Tibial artery (tissue), 4 donors: ENCODE measurements at regions not wholly inside any gene's neighbourhood (a gene's known extent, or its start where the extent isn't known, plus 50 kb on each side); places are given as distances from the start of the nearest gene placed in this dataset.
"Not testable (repeated sequence)": the region's sequence is repeated elsewhere in the genome, so short reads cannot be mapped to it uniquely, and the experiment has no call there.

Experiments used
- DNase-seq, 2 donors: peaks; one replicate each; pipeline ENCODE4 v3.0.0-alpha.2; 2019
- H3K27ac ChIP-seq, 2 donors: fragments of 200-600 bp; sonication (generic) in 1 of 2; 1 replicate in 1 of 2; 2 replicates in 1 of 2; pipeline ENCODE4 v1.5.1; 2018 to 2019; ENCODE audit warnings: mild to moderate bottlenecking in 1 of 2
- H3K27me3 ChIP-seq, 2 donors: fragments of 200-600 bp; sonication (generic) in 1 of 2; one replicate each; pipeline versions ENCODE4 v1.5.1 to v1.6.0; 2016 to 2019
- H3K36me3 ChIP-seq, 3 donors: fragments of 200-600 bp; sonication (generic) in 2 of 3; one replicate each; pipeline ENCODE4 v1.5.1; 2016 to 2019; ENCODE audit warnings: mild to moderate bottlenecking in 2 of 3
- H3K4me1 ChIP-seq, 4 donors: fragments of 200-600 bp; sonication (generic) in 2 of 4; 1 replicate in 3 of 4; 2 replicates in 1 of 4; pipeline ENCODE4 v1.5.1; 2016 to 2019
- H3K4me3 ChIP-seq, 2 donors: fragments of 200-600 bp; sonication (generic) in 1 of 2; 1 replicate in 1 of 2; 2 replicates in 1 of 2; pipeline ENCODE4 v1.5.1; 2018 to 2019; ENCODE audit warnings: mild to moderate bottlenecking in 2 of 2
- H3K9me3 ChIP-seq, 3 donors: fragments of 200-600 bp; sonication (generic) in 1 of 3; one replicate each; pipeline ENCODE4 v1.5.1; 2016 to 2019
- intact Hi-C: fragments of 100-400 bp; cut with DNase I; formaldehyde crosslinking; loops from one replicate; pipeline ENCODE4 v1.15.0; 2023; ENCODE audit warnings: low total_unique reads
- TF ChIP-seq, protein P1 (sequence below), 2 experiments: fragments of 200-600 bp in 1 of 2; fragments of 450-650 bp in 1 of 2; IDR thresholded peaks; one replicate each; pipeline ENCODE4 v1.5.1; 2017 to 2019; ENCODE audit warnings: antibody characterized with exemption in 2 of 2, mild to moderate bottlenecking in 1 of 2, moderate library complexity in 1 of 2

DNA sequence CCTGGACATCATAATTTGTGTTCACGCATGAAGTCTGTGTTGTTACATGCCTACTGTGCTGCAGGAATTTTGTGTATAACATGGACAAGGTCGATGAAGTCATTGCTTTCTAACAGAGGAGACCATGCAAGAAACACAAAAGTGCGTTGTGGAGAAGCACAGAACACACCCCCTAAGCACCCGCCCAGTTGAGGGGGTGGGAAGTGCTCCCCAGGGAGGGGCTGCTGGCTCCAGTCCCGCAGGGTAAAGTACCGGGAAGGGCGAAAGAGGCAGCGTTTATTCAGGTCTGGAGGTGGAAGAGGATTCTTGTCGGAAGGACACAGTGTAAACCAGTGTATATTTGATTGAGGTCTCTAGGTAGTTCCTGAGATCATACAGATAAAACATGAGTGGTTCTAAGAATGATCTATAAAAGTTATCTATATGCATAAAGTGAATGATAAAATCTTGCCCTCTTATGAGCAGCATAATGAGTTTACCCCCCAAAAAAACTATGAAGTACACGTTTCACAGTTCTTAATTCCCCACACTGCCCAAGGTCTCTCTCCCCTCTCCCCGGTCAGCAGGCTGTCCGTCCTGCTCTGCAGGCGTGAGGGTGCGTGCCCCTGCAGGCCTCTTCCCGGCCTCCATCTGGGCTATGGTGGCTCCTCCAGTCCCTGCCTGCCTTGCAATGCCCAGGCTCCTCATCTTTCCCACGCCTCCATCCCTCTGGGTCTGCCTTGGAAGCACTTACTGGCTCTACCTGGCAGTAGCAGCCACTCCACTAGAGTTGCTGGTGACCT is 159.7 kb downstream of the THBS2 start:
- Histone ChIP-seq H3K9me3 (peaks cover 0 to 6% (median 6%) of the 10 kb centered on the region in 3 donors), H3K27me3 (no peaks in the 10 kb centered on the region), H3K27ac (no peak overlapping the region), H3K4me1 (no peaks in the 10 kb centered on the region), H3K4me3 (no peak overlapping the region), H3K36me3 (no peaks in the 10 kb centered on the region)
- intact Hi-C loops: no loop called here
- no peak for DNase-seq
- TF ChIP-seq, protein P1, sequence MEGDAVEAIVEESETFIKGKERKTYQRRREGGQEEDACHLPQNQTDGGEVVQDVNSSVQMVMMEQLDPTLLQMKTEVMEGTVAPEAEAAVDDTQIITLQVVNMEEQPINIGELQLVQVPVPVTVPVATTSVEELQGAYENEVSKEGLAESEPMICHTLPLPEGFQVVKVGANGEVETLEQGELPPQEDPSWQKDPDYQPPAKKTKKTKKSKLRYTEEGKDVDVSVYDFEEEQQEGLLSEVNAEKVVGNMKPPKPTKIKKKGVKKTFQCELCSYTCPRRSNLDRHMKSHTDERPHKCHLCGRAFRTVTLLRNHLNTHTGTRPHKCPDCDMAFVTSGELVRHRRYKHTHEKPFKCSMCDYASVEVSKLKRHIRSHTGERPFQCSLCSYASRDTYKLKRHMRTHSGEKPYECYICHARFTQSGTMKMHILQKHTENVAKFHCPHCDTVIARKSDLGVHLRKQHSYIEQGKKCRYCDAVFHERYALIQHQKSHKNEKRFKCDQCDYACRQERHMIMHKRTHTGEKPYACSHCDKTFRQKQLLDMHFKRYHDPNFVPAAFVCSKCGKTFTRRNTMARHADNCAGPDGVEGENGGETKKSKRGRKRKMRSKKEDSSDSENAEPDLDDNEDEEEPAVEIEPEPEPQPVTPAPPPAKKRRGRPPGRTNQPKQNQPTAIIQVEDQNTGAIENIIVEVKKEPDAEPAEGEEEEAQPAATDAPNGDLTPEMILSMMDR (IDR thresholded peaks at IDR 0.05): no peak

DNA sequence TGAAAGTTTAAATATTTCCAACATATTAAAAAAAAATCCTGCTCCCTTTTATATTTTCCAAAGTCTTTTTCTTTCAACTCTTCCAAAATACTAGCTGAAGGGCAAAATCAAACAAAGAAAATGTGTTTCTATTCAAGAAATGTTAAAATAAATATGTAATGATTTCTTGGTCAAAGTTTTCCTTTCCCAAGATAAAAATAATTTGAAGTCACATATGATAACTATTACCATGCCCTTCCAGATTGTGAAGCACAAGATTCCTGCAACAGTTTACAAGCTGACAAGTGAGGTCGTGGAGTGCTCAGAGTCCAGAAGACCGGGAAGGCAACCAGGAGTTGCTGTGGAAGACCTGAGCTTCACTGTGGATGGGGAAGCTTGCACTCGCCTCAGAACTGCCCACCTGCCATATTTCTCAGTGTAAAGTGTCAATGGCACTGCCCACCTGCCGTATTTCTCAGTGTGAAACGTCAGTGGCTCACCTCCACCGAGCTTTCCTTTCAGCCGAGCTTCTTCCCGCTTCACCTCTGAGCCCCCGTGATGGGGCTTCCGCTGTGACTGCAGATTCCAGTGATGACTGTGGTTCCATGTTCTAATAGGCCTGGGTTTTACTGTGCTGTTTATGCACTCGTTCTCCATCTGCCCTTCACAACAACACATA is 160.5 kb downstream of the THBS2 start:
- TF ChIP-seq, protein P1 (IDR thresholded peaks at IDR 0.05): no peak
- intact Hi-C loops: no loop called here
- no peak overlapping the region for H3K27ac ChIP-seq

DNA sequence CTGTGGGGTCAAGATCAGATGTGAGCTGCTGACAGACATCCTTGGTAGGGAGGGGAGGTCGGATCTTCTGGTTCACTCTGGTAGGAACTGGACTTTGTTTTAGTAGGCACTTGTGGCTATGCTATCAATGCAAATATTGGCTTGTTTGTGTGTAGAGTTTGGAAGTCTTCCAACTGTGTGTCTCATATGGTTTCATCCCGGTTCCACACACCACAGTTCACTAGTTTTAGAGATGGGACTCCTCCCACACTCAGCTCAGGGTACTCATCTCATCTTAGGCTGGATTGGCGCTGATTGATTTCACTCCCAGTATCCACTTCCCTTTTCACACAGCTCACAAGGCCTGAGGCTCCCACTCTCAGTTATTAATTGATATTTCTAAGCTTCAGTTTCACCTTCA is 161.3 kb downstream of the THBS2 start:
- intact Hi-C loops: no loop called here
- Histone ChIP-seq H3K27ac (no peak overlapping the region), H3K9me3 (peaks cover 0 to 6% (median 6%) of the 10 kb centered on the region in 3 donors), H3K4me1 (peaks cover 0 to 4% (median 0%) of the 10 kb centered on the region in 4 donors), H3K27me3 (no peaks in the 10 kb centered on the region), H3K36me3 (no peaks in the 10 kb centered on the region), H3K4me3 (no peak overlapping the region)
- TF ChIP-seq, protein P1 (IDR thresholded peaks at IDR 0.05): no peak
- no peak for DNase-seq

More for the DNA sequence above, 160.5 kb downstream of the THBS2 start:
- H3K36me3 ChIP-seq: no peaks in the 10 kb centered on the region
- H3K9me3 ChIP-seq: peaks cover 0 to 6% (median 6%) of the 10 kb centered on the region in 3 donors
- H3K27me3 ChIP-seq: no peaks in the 10 kb centered on the region
- no peak for DNase-seq
- H3K4me3 ChIP-seq: no peak overlapping the region
- no peaks in the 10 kb centered on the region for H3K4me1 ChIP-seq

DNA sequence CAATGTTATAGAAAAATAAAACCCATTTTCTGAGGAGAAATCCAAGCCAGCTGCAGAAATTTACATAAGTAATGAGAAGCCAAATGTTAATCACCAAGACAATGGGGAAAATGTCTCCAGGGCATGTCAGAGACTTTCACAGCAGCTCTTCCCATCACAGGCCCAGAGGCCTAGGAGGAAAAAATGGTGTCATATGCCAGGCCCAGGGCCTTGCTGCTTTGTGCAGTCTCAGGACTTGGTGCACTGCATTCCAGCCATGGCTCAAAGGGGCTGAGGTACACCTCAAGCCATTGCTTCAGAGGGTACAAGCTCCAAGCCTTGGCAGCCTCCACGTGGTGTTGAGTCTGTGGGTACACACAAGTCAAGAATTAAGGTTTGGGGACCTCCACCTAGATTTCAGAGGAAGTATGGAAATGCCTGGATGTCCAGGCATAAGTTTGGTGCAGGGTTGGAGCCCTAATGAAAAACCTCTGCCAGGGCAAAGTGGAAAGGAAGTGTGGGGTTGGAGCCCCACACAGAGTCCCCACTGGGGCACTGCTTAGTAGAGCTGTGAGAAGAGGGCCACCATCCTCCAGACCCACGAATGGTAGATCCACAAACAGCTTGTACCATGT is 163.0 kb downstream of the THBS2 start:
- H3K4me3 ChIP-seq, H3K4me1 ChIP-seq, H3K36me3 ChIP-seq, H3K27ac ChIP-seq, intact Hi-C loops, DNase-seq, H3K9me3 ChIP-seq, H3K27me3 ChIP-seq: not testable (repeated sequence)

DNA sequence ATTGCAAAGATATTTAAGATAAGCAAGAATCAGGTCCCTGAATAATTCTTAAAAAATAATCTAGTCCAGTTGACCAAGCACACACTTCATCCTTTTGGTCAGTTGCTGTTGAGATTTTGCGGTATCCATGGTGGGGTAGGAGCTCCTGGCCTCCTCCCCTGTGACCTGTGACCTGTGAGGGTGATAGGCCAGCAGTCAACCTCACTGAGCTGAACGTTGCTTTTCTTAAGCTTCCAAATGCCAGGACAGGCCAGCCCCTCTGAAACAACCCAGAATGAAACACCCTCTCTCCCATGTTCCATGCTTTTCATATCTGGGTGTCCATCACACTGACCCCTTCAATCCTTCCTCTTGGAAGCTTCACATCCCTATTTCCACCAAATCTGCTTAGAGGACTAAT is 164.9 kb downstream of the THBS2 start:
- no peak overlapping the region for H3K4me3 ChIP-seq
- no peaks in the 10 kb centered on the region for H3K36me3 ChIP-seq
- no peaks in the 10 kb centered on the region for H3K27me3 ChIP-seq
- H3K27ac ChIP-seq: no peak overlapping the region
- intact Hi-C loops: no loop called here
- TF ChIP-seq, protein P1 (IDR thresholded peaks at IDR 0.05): no peak
- peaks cover 0 to 6% (median 6%) of the 10 kb centered on the region in 3 donors for H3K9me3 ChIP-seq
- DNase-seq: no peak
- peaks cover 0 to 4% (median 0%) of the 10 kb centered on the region in 4 donors for H3K4me1 ChIP-seq
